ENCODE measurements at regions not wholly inside any gene's neighbourhood (a gene's known extent, or its start where the extent isn't known, plus 50 kb on each side); places are given as distances from the start of the nearest gene placed in this dataset.
"Not testable (repeated sequence)": the region's sequence is repeated elsewhere in the genome, so short reads cannot be mapped to it uniquely, and the experiment has no call there.

DNA sequence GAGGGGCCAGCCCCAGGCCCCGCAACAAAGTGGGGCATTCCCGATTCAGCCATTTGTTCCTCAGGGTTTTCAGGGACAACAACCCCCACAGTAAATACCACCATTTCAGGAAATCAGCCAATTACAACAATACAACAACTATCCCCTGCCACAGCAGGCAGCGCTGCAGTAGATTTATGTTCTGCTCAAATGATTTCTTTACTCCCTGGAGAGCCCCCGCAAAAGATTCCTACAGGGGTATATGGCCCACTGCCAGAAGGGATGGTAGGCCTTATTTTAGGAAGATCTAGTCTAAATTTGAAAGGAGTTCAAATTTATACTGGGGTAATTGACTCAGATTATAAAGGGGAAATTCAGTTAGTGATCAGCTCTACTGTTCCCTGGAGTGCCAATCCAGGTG is 120.5 kb upstream of the DRD5 start:
- no CpG with 5 or more reads among the region's 4 CpGs for WGBS (ENCODE audit: extremely low coverage, insufficient coverage, low lambda C conversion rate)
- not testable (repeated sequence) for H3K27ac ChIP-seq (ENCODE audit: low read depth, low read length); H3K18ac ChIP-seq (ENCODE audit: low read length); H3K9ac ChIP-seq (ENCODE audit: low read length); H4K5ac ChIP-seq (ENCODE audit: low read length); H3K56ac ChIP-seq (ENCODE audit: low read length); H3K4me3 ChIP-seq (ENCODE audit: low read length); H3K4me2 ChIP-seq (ENCODE audit: low read length); H3K79me2 ChIP-seq (ENCODE audit: control insufficient read depth, insufficient read depth, low read length); H2AK5ac ChIP-seq (ENCODE audit: low read length); H2BK120ac ChIP-seq (ENCODE audit: low read depth, low read length); H3K36me3 ChIP-seq (ENCODE audit: control insufficient read depth, insufficient read depth, low read length); H3K79me1 ChIP-seq (ENCODE audit: low read length); H4K8ac ChIP-seq (ENCODE audit: low read depth, low read length); H3K27me3 ChIP-seq (ENCODE audit: insufficient read depth, low read length, poor library complexity); H3K4me1 ChIP-seq (ENCODE audit: control insufficient read depth, low read depth, low read length); H3K4ac ChIP-seq (ENCODE audit: low read depth, low read length); DNase-seq; H3K23ac ChIP-seq (ENCODE audit: low read length); H2BK5ac ChIP-seq (ENCODE audit: low read length); H2BK15ac ChIP-seq (replicated peaks; ENCODE audit: low read depth)

DNA sequence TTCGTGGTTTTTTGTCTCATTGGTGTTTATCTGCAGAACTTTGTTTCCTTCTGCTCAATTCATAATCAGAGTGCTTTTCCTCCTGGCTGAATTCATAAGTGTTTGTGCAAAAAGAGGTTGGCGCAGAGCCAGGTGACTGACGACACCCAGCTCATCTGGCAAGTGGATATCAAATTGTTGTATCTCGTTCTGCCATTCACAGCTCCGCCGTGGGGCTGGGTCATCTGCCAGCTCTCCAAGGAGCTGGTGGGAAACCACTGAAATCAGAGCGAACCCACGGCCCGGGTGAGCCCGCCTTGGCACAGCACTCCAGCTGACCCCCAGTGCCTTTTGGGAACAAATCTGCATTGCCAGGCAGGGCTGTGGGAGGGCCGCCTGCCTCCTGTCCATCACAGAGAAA is 110.7 kb upstream of the DRD5 start:
- H2BK120ac ChIP-seq (ENCODE audit: low read depth, low read length); H3K56ac ChIP-seq (ENCODE audit: low read length); H3K4me1 ChIP-seq (ENCODE audit: control insufficient read depth, low read depth, low read length); DNase-seq; H3K27me3 ChIP-seq (ENCODE audit: insufficient read depth, low read length, poor library complexity); H3K79me2 ChIP-seq (ENCODE audit: control insufficient read depth, insufficient read depth, low read length); H2BK5ac ChIP-seq (ENCODE audit: low read length); H2AK5ac ChIP-seq (ENCODE audit: low read length); H3K4me3 ChIP-seq (ENCODE audit: low read length); H3K4ac ChIP-seq (ENCODE audit: low read depth, low read length); H4K8ac ChIP-seq (ENCODE audit: low read depth, low read length); H3K18ac ChIP-seq (ENCODE audit: low read length); H3K36me3 ChIP-seq (ENCODE audit: control insufficient read depth, insufficient read depth, low read length); H2BK15ac ChIP-seq (replicated peaks; ENCODE audit: low read depth); H3K23ac ChIP-seq (ENCODE audit: low read length); H3K9ac ChIP-seq (ENCODE audit: low read length); H3K79me1 ChIP-seq (ENCODE audit: low read length); H4K5ac ChIP-seq (ENCODE audit: low read length); H3K27ac ChIP-seq (ENCODE audit: low read depth, low read length); H3K4me2 ChIP-seq (ENCODE audit: low read length): not testable (repeated sequence)
- no CpG with 5 or more reads among the region's 11 CpGs for WGBS (ENCODE audit: extremely low coverage, insufficient coverage, low lambda C conversion rate)

DNA sequence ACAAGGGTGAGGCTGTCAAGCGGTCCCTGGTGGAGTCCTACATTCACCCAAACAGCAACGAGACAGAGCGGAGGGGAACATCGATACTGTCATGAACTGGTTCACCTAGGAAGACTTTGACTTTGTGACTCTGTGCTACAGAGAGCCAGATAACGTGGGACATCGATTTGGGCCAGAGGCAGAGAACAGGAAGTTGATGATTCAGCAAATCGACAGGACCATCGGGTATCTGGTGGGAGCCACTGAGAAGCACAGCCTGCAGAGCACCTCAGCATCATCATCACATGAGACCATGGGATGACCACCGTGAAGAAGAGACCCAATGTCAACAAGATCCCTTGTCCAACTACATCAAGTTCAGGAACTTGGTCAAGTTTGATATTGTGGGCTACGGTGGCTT is 104.1 kb upstream of the DRD5 start:
- not testable (repeated sequence) for H4K8ac ChIP-seq (ENCODE audit: low read depth, low read length); H2AK5ac ChIP-seq (ENCODE audit: low read length); H2BK15ac ChIP-seq (replicated peaks; ENCODE audit: low read depth); H3K23ac ChIP-seq (ENCODE audit: low read length); H3K4me2 ChIP-seq (ENCODE audit: low read length); H3K27ac ChIP-seq (ENCODE audit: low read depth, low read length); H3K56ac ChIP-seq (ENCODE audit: low read length); H4K5ac ChIP-seq (ENCODE audit: low read length); H3K9ac ChIP-seq (ENCODE audit: low read length); H3K4me1 ChIP-seq (ENCODE audit: control insufficient read depth, low read depth, low read length); H3K4me3 ChIP-seq (ENCODE audit: low read length); H3K79me1 ChIP-seq (ENCODE audit: low read length); H3K36me3 ChIP-seq (ENCODE audit: control insufficient read depth, insufficient read depth, low read length); H2BK120ac ChIP-seq (ENCODE audit: low read depth, low read length); DNase-seq; H3K27me3 ChIP-seq (ENCODE audit: insufficient read depth, low read length, poor library complexity); H2BK5ac ChIP-seq (ENCODE audit: low read length); H3K18ac ChIP-seq (ENCODE audit: low read length); H3K4ac ChIP-seq (ENCODE audit: low read depth, low read length); H3K79me2 ChIP-seq (ENCODE audit: control insufficient read depth, insufficient read depth, low read length)
- WGBS (ENCODE audit: extremely low coverage, insufficient coverage, low lambda C conversion rate), result no CpG with 5 or more reads among the region's 10 CpGs

DNA sequence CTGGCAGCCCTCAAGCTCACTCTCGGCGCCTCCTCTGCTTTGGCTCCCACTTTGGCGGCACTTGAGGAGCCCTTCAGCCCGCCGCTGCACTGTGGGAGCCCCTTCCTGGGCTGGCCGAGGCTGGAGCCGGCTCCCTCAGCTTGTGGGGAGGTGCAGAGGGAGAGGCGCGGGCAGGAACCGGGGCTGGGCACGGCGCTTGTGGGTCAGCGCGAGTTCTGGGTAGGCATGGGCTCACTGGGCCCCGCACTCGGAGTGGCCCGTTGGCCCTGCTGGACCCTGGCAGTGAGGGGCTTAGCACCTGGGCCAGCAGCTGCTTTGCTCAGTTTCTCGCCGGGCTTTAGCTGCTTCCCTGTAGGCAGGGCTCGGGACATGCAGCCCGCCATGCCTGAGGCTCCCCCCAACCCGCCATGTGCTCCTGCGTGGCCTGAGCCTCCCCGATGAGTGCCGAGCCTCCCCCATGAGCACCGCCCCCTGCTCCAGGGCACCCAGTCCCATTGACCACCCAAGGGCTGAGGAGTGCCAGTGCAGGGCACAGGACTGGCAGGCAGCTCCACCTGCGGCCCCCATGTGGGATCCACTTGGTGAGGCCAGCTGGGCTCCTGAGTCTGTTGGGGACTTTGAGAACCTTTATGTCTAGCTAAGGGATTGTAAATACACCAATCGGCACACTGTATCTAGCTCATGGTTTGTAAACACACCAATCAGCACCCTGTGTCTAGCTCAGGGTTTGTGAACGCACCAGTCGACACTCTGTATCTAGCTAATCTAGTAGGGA is 101.5 kb upstream of the DRD5 start:
- no peak overlapping the region for H2BK120ac ChIP-seq (ENCODE audit: low read depth, low read length)
- H3K27me3 ChIP-seq (ENCODE audit: insufficient read depth, low read length, poor library complexity), result no peaks in the 10 kb centered on the region
- no CpG with 5 or more reads among the region's 30 CpGs for WGBS (ENCODE audit: extremely low coverage, insufficient coverage, low lambda C conversion rate)
- H2AK5ac ChIP-seq (ENCODE audit: low read length), result no peak overlapping the region
- H3K36me3 ChIP-seq (ENCODE audit: control insufficient read depth, insufficient read depth, low read length), result no peaks in the 10 kb centered on the region
- H3K4me3 ChIP-seq (ENCODE audit: low read length), result no peak overlapping the region
- no peak overlapping the region for H3K18ac ChIP-seq (ENCODE audit: low read length)
- no peak overlapping the region for H4K5ac ChIP-seq (ENCODE audit: low read length)
- no peaks in the 10 kb centered on the region for H3K4me1 ChIP-seq (ENCODE audit: control insufficient read depth, low read depth, low read length)
- no peak overlapping the region for H3K4me2 ChIP-seq (ENCODE audit: low read length)
- H3K56ac ChIP-seq (ENCODE audit: low read length), result no peak overlapping the region
- DNase-seq, result no peak
- no peak overlapping the region for H3K27ac ChIP-seq (ENCODE audit: low read depth, low read length)
- H3K4ac ChIP-seq (ENCODE audit: low read depth, low read length), result no peak overlapping the region
- no peak overlapping the region for H2BK15ac ChIP-seq (replicated peaks; ENCODE audit: low read depth)
- H3K79me1 ChIP-seq (ENCODE audit: low read length), result no peaks in the 10 kb centered on the region
- no peak overlapping the region for H3K23ac ChIP-seq (ENCODE audit: low read length)
- H3K79me2 ChIP-seq (ENCODE audit: control insufficient read depth, insufficient read depth, low read length), result no peaks in the 10 kb centered on the region
- H3K9ac ChIP-seq (ENCODE audit: low read length), result no peak overlapping the region
- no peak overlapping the region for H2BK5ac ChIP-seq (ENCODE audit: low read length)
- H4K8ac ChIP-seq (ENCODE audit: low read depth, low read length), result no peak overlapping the region

DNA sequence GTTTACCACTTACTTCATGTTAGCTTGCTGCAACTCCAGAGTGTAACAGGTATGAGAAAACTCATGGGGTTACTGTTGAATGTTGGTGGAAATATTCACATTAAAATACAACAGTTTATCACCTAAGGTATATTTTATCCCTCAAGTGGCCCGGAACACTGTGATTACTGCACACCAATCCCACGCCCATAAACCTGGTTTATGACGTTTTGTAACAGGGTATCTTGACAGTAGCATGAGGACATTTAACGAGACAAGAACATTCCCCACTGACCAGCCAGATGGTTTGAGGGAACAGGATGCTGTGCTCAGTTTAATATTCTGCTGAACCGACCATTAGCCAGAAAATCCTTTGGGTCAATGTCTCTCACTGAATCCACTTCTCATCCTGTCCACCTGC is 98.3 kb upstream of the DRD5 start:
- not testable (repeated sequence) for H3K79me2 ChIP-seq (ENCODE audit: control insufficient read depth, insufficient read depth, low read length); H2BK5ac ChIP-seq (ENCODE audit: low read length); H4K8ac ChIP-seq (ENCODE audit: low read depth, low read length); H3K4me3 ChIP-seq (ENCODE audit: low read length); H2BK120ac ChIP-seq (ENCODE audit: low read depth, low read length); H3K56ac ChIP-seq (ENCODE audit: low read length); H3K4me1 ChIP-seq (ENCODE audit: control insufficient read depth, low read depth, low read length); H3K4me2 ChIP-seq (ENCODE audit: low read length); H3K23ac ChIP-seq (ENCODE audit: low read length); H3K18ac ChIP-seq (ENCODE audit: low read length); H3K4ac ChIP-seq (ENCODE audit: low read depth, low read length); H3K9ac ChIP-seq (ENCODE audit: low read length); H3K27ac ChIP-seq (ENCODE audit: low read depth, low read length); H4K5ac ChIP-seq (ENCODE audit: low read length); H3K79me1 ChIP-seq (ENCODE audit: low read length); DNase-seq; H2BK15ac ChIP-seq (replicated peaks; ENCODE audit: low read depth); H3K27me3 ChIP-seq (ENCODE audit: insufficient read depth, low read length, poor library complexity); H3K36me3 ChIP-seq (ENCODE audit: control insufficient read depth, insufficient read depth, low read length); H2AK5ac ChIP-seq (ENCODE audit: low read length)
- no CpG with 5 or more reads among the region's 5 CpGs for WGBS (ENCODE audit: extremely low coverage, insufficient coverage, low lambda C conversion rate)

DNA sequence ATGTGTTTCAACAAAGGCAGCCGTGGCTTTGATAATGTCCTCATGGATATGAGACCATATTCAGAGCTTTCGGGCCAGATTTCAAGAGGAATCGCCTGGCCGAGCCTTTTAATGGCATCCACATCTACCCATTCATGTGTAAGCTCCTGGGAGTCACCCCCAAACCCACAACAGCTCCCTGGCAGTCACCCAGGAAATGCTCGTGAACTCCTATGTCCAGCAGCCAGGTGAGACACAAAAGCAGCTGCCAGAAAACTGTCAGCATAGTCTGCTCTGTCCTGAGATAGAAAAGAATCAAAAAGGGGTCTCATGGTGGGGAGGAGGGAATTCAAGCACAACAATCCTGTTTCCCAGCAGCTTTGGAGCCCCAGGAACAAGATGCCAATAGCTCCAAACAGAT is 96.4 kb upstream of the DRD5 start:
- H2AK5ac ChIP-seq (ENCODE audit: low read length); H3K79me1 ChIP-seq (ENCODE audit: low read length); H2BK15ac ChIP-seq (replicated peaks; ENCODE audit: low read depth); H3K18ac ChIP-seq (ENCODE audit: low read length); H3K27ac ChIP-seq (ENCODE audit: low read depth, low read length); H3K23ac ChIP-seq (ENCODE audit: low read length); H3K4me2 ChIP-seq (ENCODE audit: low read length); H2BK120ac ChIP-seq (ENCODE audit: low read depth, low read length); DNase-seq; H3K56ac ChIP-seq (ENCODE audit: low read length); H4K5ac ChIP-seq (ENCODE audit: low read length); H3K36me3 ChIP-seq (ENCODE audit: control insufficient read depth, insufficient read depth, low read length); H3K79me2 ChIP-seq (ENCODE audit: control insufficient read depth, insufficient read depth, low read length); H3K4ac ChIP-seq (ENCODE audit: low read depth, low read length); H3K4me3 ChIP-seq (ENCODE audit: low read length); H4K8ac ChIP-seq (ENCODE audit: low read depth, low read length); H3K9ac ChIP-seq (ENCODE audit: low read length); H2BK5ac ChIP-seq (ENCODE audit: low read length); H3K27me3 ChIP-seq (ENCODE audit: insufficient read depth, low read length, poor library complexity); H3K4me1 ChIP-seq (ENCODE audit: control insufficient read depth, low read depth, low read length): not testable (repeated sequence)
- WGBS (ENCODE audit: extremely low coverage, insufficient coverage, low lambda C conversion rate), result no CpG with 5 or more reads among the region's 5 CpGs

Measured in mesendoderm (in vitro differentiated cells).